ENCODE measurements at regions not wholly inside any gene's neighbourhood (a gene's known extent, or its start where the extent isn't known, plus 50 kb on each side); places are given as distances from the start of the nearest gene placed in this dataset.
"Not testable (repeated sequence)": the region's sequence is repeated elsewhere in the genome, so short reads cannot be mapped to it uniquely, and the experiment has no call there.

- DNase-seq (ENCODE audit: low read depth in 2 of 2), result no peak
Observed at GRCh38 chr6:20341096-20341495, 60.6 kb upstream of the E2F3 start.

- no peak for DNase-seq (ENCODE audit: low read depth in 2 of 2)
Observed at GRCh38 chr6:20341564-20341963, 60.1 kb upstream of the E2F3 start.

GRCh38 chr6:20346948-20347347, 54.7 kb upstream of the E2F3 start:
- not testable (repeated sequence) for DNase-seq (ENCODE audit: low read depth in 2 of 2)

GRCh38 chr6:20348041-20348440, 53.6 kb upstream of the E2F3 start:
- no peak for DNase-seq (ENCODE audit: low read depth in 2 of 2)

GRCh38 chr6:20349225-20349624, 52.5 kb upstream of the E2F3 start:
- no peak for DNase-seq (ENCODE audit: low read depth in 2 of 2)

- DNase-seq (ENCODE audit: low read depth in 2 of 2), result no peak
Observed at GRCh38 chr6:20350215-20350614, 51.5 kb upstream of the E2F3 start.

GRCh38 chr6:20351534-20351933, 50.1 kb upstream of the E2F3 start:
- no peak for DNase-seq (ENCODE audit: low read depth in 2 of 2)
